NCI-H2107 treated with DMSO at 0.1 percent for 48 hours (cell line): ENCODE measurements at regions not wholly inside any gene's neighbourhood (a gene's known extent, or its start where the extent isn't known, plus 50 kb on each side); places are given as distances from the start of the nearest gene placed in this dataset.

Source experiments
- DNase-seq: peaks from one replicate; lab custom pipeline; 2025; ENCODE audit not compliant: unreplicated experiment; lab: John Stamatoyannopoulos, UW

DNA sequence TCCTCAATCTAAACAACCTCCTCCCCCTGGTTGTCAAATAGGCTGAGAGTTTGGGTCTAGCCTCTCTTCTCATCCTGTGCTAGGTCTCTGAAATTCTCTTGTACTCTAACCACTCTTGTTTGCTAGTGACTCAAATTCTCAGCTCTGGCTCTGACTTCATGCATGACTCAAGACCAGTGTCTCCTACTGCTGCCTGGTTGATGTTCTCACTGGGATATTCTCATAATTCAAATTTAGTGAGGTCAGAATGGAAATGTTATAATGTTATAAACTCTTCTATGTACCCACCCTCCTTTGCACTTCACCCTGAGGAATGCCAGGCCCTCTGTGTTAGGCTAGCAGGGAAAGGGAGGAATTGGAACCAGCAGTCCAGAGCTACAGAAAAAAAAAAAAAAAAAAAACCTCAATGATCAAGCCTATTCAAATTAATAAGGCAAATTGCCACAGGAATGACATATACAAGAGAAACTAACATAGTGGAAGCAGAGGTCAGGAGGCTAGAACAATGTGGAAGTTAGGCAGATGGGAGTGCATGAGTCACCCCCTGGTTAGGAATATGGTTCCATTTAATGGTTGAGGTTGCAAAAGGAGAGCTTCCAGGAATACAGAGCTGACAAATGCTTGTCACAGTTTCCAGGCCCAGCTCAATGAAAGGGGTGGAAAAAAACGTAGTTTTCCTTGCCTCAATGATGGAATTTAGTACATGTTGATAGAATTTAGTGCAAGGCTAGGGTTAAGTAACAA, 459.5 kb downstream of the RMST start:
- DNase-seq: no peak

GRCh38 chr12:97923546-97923945, 460.9 kb downstream of the RMST start:
- DNase-seq: no peak

DNA sequence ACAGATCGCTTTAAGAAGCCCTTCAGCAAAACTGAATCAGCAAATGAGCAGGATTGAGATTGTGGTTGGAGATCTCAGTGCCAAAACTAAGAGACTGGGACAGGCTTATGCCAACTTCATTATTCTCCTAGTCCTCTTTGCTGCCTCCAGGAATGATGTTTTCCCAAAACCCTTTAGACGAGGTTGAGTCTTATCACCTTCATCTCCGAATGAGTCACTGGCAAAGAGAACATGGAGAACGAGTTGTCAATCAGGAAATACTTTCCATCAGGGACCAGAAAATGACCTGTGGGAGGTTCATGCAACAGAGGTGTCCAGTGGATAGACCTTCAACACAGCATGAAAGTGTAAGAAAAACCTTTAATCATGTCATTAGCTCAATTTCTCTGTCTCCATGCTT, 461.5 kb downstream of the RMST start:
- DNase-seq: no peak

DNA sequence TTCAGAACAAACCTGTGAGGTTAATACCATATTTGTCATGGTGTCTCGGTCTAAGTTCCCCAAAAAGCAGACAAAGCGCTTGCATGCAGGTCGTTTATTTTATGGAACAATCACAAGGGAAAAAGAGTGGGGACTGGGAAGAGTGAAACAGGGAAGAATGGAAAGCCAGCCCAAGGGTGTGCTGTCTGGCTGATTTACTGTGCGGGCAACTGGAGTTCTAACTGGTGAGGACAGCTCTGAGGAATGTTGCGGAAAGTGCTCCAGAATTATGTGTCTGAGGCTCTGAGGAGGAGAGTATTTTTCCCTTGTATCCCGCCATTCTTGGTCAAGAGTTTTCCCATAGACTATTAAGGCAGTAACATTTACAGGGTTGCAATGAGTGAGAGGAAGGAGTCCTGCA, 465.4 kb downstream of the RMST start:
- DNase-seq: no peak

DNA sequence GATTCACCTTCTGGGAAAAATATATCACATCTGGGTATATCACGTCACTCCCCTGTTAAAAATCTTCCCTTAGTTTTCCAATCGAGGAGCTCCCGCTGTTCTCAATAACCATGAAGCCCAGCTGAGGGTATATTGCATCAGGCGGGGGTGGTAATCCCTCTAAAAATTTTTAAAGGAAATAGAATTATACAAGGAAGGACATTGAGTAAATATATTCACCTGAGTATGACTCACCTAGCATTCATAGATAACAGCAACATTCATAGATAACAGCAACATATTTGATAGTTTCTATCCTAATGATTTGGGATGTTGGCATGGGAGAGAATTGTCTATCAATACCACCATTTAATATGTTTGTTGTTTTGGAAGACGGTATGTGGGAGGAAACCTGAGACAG, 473.6 kb downstream of the RMST start:
- no peak for DNase-seq

- no peak for DNase-seq
Measured at GRCh38 chr12:97938031-97938430, 475.4 kb downstream of the RMST start.

- no peak for DNase-seq
Measured at GRCh38 chr12:97939156-97939555, 476.6 kb downstream of the RMST start.

DNA sequence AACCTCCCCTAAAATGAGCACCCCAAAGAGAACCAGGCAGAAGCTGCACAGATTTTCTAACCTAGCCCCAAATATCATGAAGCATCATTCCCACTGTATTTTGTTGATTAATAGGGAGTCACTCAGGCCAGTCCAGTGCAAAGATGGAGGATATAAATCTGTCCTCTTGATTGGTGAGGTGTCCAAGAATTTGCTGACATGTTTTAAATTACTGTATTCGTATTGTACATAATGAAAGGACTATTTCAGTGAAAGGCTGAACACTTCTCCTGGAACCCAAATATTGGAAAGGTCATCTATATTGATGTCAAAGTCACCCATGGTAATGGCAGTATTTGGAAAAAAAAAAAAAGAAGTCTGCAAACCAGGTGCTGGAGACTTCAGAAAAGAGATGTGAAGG, 477.5 kb downstream of the RMST start:
- DNase-seq: no peak

DNA sequence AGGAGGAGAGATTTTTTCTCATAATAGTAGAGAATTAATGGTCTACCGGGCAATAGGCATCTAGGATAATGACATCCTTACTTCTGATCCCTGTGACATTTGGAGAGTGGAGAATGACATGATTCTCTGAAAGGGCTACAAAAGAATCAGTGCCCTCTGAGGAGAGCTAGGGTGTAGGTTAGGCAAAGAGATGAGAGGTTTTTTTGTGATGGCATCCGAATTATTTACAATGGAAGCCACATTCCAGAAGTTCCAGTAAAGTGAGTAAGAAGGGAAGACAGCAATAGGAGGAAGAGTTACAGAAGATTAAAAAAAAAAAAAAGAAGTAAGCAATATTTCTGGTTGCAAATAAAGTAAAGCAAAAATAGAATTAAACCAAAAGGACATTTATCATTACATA, 478.0 kb downstream of the RMST start:
- no peak for DNase-seq

GRCh38 chr12:97941686-97942354, 479.2 kb downstream of the RMST start:
- DNase-seq: no peak

DNA sequence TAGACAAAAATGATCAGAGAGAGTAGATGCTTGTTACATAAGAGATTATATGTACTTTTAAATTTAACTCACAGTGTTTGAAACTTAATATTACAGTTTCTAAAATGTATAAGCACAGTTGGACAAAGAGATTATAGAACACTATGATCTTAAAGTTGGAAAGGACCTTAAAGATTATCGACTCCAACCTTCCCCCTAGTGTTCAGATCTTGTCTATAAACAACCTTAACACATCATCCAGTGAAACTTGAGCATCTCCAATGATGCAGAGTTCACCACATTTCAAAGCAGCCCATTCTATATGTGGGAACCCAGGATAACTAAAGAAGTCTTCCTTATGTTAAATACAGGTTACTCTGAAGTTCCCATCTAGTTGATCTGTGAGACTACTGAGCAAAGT, 480.8 kb downstream of the RMST start:
- no peak for DNase-seq

- no peak for DNase-seq
Measured at GRCh38 chr12:97944576-97944975, 482.0 kb downstream of the RMST start.

GRCh38 chr12:97946701-97947100, 484.1 kb downstream of the RMST start:
- no peak for DNase-seq

DNA sequence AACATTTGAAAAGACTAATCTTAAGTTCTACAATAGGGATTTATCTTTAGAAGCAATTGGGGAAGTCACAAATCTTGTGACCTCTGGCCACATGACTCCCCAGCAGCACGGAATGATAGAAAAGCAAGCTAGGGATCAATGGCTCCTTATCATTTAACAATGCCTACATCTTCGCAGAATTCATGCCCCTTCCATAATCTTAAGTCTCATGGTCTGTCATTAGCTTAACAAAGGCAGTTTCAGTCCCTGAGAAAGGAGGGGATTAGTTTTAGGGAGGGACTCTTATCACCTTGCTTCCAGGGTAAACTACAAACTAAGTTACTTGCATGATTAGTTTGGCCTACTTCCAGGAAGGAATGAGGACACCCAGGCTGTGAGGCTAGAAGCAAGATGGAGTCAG, 486.0 kb downstream of the RMST start:
- no peak for DNase-seq

DNA sequence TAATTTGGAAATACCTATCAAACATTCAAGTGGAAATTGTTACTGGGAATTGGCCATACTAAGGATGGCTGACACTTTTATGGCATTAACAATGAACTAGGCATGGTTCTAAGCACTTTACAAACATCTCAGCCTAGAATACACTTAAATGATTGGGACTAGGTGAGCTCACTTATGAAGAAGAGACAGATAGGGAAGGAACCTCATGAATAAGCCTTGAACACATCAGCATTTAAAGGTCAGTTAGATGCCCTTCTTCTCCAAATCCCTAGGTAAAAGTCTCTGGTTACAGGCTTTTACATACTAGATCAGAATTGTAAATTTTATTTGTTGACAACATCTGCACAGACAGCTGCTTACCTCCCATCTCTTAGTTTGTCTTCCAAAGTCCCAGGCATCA, 488.6 kb downstream of the RMST start:
- DNase-seq: no peak

DNA sequence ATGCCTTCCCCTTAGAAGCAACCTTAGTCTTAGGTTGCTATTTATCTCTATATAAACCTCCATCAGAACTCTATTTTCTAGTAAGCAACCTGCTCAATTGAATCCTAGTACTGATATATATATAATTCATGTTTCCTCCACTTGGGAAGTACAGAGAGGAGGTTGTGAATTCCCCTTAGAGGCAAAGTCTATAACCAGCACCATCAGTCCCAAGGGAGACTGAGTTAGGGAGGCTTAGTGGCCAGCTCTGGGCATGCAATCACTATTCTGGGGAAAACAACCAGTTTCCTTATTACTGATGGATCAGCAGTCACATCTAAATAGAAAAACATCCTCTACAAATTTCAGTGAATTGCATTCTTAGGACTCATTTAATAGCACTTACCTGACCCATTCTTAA, 489.1 kb downstream of the RMST start:
- no peak for DNase-seq

- no peak for DNase-seq
Measured at GRCh38 chr12:97957109-97957508, 494.5 kb downstream of the RMST start.

- no peak for DNase-seq
Measured at GRCh38 chr12:97960225-97960624, 497.6 kb downstream of the RMST start.

DNA sequence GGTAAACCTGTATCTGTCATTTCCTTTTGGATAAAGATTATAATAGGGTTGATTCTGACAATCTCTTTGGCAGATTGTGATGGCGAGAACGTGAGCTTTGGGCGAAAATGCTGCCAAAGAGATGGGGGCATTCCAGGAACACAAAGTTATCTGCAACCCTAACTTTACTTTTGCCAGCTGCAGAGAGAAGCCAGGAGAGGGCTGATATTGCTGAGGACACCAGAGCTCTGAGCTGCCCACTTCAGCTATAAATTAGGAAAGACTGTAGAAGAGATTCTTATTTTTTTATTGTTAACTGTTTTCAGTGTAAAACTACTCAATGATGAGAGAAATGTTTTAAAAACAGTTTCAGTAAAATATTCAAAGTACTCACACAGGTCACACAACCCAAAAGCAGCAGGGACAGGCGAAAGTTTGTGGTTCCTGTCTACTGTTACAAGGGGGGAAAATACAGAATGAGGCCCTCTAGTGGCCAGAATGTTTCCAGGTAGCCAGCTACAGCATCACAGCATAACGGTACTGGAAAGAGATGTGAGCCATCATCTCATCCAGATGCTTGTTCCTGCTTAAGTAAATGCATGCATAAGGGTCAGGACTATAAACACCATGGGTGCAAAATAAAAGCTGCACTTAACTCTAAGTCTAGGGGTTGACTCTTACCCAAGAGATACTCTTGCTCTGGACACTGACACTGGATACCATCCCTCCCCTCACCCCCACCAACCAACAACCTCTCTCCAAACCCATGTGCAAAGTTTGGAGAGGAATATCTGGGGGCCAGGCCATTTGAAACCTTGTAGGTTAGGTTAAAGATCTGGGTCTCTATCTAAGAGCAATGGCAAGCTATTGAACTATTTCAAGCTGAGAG, 498.4 kb downstream of the RMST start:
- DNase-seq: peak; percentile 31

GRCh38 chr12:97967831-97968230, 505.2 kb downstream of the RMST start:
- peak; percentile 15 for DNase-seq

GRCh38 chr12:97968641-97969197, 506.1 kb downstream of the RMST start:
- DNase-seq: peak; percentile 18
